GM21515 (cell line): ENCODE measurements at regions not wholly inside any gene's neighbourhood (a gene's known extent, or its start where the extent isn't known, plus 50 kb on each side); places are given as distances from the start of the nearest gene placed in this dataset.

Source experiments
- ATAC-seq: cut with Tn5 transposase; IDR thresholded peaks from one replicate; pipeline ENCODE4 v1.9.1; 2021; ENCODE audit not compliant: unreplicated experiment

DNA sequence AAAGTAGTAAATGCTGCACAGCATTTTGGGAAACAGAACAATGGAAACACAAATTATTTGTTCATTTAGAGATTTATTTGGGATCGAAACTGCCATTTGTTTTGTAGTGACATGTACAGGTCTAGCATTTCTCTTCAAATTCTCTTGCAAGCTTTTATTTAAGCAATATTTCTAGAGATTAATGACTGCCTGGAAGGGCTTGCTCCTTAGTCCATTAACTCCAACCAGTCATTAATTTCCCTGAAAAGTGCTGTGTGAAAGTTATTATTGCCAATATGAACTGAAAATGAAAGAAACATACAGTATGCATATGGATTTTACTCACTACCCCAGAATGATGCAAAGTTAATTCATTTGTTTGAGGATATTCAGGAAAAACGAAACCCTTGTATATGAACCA lies 1349.6 kb upstream of the FLRT2 start:
- no peak for ATAC-seq

DNA sequence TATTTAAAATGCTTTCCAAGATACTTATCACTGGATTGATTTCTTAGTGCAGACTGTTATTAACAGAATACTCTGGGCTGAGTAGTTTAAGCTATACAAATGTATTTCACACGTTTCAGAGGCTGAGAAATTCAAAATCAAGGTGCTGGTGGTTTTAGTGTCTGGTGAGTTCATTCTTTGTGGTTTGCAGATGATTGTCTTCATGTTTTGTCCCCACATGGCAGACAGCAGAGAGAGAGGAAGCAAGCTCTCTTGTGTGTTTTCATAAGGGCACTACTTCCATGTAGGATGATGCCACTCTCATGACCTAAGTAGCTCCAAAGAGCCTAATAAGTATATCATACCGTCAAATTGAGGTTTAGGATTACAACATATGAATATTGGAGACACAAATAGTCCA lies 1348.9 kb upstream of the FLRT2 start:
- no peak for ATAC-seq

DNA sequence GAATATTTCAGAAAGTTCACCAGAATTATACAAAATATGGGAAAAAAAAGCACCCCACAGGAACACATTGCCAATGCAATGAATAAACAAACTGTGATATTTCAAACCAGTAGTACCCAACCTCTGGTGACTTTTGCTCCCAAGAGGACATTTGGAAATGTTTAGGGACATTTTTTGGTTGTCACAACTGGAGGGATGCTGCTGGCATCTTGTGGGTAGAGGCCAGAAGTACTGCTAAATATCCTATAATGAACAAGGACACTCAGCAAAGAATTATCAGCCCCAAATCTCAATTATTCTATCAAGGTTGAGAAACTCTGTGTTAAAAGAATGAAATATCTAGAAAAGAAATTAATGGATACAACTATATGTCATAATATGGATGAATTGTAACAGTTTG lies 1334.4 kb upstream of the FLRT2 start:
- no peak for ATAC-seq

DNA sequence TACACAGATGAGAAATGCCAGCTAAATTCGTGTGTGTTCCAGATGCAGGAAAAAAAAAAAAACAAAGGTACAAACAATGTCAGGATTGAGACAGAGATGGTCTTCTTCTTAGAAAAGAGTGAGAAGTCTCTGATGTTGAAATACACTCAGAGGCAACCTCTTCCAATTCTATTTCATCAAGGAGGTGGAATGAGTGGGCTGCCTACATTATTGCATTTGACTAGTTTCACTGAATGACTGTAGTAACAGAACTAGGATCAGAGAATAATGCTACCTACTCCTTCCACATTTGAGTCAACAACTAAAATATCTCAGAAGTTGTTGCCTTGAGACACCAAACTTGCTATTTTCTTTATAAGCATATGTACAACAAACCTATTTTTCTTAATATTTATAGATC lies 1332.2 kb upstream of the FLRT2 start:
- no peak for ATAC-seq

DNA sequence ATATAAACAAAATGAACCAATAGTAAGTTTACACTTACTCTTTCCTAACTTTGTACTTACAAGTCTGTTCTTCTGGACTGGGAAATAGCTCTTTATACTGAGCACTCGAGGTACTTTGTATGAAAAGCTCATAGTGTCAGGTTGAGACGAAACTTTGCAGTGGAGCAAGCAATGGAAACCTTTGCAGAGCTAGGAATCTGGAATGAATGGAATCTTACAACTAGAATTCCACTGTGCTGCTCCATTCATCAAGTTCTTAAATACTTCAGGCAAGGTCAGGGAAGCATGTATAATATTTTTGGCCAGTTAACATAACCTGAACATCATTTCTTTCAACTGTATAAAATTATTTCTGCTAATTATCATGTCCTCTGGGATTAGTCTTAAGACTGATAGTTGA lies 1327.5 kb upstream of the FLRT2 start:
- ATAC-seq, result no peak

DNA sequence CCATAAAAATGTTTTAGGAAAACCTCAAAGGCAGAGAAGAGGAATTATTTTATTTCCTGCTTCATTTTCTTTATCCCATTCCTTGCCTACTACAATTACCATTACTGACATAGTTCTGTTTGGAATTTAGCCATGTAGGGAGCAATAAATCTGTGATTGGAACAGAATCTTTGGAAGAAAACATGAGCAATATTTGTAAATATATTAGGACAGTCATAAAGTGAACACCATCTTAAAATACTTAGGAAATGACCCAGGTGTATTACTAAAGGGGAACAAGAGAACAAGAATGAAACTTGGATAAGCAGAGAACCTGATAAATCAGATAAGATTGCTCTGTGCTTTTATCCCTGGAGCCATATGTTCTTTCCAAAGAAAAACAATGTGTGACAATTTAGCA lies 1326.0 kb upstream of the FLRT2 start:
- no peak for ATAC-seq

DNA sequence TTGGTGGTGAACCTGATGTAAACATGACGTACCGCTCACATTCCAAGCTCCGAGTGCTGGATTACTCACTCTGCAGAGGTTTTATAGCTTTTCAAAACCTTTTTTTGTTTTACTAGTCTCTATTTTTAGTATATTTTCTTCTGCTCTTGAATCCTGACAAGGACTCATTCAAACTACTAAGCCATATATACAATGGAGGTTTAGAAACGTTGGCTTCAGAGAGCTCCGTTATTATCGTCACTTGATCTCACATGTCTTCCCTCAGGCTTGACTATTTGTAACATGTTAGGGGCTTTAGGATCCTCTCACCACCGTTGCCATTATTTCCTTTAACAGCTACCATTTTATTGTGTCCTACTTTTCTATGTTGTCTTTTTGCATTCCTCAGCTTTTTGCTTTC lies 1321.5 kb upstream of the FLRT2 start:
- ATAC-seq, result no peak

DNA sequence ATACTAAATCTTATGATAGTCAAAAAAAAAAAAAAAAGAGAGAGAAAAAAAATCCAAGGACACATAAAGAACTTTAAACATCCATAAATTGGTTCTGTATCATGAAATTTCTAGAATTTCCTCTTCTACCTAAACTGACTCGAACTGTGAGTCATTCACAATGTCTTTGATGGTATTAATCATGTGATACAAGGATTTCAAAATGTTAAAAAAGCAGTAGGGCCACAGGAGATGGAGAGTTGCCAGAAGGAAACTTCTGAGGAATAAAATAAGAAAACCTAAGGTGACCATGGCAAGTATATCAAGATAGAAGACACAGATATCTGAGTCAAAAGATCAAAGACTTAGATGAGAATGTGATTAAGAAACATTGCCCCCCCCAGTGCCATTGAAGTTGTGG lies 1320.9 kb upstream of the FLRT2 start:
- no peak for ATAC-seq

DNA sequence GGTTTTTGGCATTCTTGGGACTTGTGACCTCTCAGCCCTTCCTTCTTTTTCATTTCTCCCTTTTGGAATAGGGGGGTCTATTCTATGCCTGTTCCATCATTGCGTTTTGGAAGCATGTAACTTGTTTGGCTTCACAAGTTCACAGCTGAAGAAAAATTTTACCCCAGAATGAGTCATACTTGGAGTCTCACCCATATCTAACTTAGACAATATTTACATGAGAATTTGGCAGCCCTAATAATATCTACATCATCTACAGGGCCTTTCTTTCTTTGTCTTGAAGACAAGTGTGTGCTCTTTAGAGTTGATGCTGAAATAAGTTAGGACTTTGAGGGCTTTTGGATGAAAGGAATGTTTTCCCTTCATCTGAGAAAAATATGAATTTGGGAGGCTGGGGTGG lies 1312.9 kb upstream of the FLRT2 start:
- no peak for ATAC-seq

DNA sequence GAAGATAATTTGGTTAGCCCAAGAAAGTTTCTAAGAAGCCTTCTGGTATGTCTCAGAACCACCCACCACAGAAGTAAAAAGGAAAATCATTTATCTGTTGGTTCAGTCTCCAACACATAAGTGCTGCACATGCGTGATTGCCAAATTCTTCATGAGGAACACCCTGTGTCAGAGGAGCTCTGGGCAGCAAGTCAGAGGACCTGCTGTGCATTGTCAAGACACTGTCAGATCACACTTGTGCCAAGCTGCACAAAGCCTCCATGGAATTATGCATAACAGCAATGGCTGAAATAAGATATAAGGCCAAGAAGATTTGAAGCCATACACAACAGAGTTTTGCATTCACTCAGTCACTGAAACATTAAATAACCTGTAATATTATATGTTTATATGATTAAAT lies 1304.7 kb upstream of the FLRT2 start:
- no peak for ATAC-seq

DNA sequence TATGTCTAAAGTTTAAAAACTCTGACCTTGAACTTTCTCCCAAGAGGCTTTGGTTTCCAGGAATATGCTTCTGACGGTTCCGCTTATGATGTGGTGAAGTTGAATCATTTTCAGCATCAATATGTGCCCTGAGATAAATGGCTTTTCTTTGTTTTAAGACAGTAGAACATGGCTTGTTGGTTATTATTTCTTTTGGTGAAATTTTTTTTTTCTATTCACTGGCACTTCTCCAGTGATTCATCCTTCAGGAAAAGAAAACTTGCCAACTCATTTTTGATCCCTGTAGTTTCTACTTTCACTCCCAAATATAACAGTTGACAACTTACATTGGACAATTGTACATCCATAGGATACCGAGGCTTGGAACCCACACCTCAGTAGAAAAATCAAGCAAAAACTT lies 1301.2 kb upstream of the FLRT2 start:
- no peak for ATAC-seq

DNA sequence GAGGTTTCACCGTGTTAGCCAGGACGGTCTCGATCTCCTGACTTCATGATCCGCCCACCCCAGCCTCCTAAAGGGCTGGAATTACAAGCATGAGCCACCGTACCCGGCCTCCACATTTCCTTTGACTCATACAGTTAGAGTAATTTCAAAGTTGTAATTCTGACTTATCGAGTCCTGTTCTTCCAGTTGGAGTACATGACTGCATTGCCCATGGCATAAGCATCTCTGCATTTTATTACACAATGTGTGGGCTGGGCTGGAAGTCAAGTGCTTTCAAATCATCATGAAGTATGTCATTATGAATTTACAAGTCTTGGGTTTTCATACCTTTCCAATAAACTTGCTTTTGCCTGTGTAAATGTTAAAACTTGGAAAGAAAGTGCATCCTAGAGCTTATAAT lies 1295.7 kb upstream of the FLRT2 start:
- no peak for ATAC-seq

DNA sequence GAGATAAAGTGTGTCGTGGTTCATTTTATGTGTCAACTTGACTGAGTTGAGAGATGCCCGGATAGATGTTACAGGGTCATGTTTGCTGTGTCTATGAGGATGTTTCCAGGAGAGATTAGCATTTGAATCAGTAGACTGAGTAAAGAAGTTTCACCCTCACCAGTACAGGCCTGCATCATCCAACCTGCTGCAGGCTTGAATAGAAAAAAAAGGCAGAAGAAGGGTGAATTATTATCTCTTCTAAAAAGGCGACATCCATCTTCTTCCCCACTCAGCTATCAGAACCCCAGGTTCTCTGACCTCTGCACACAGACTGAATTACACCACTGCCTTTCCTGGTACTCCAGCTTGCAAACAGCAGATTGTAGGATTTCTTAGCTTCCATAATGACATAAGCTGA lies 1293.7 kb upstream of the FLRT2 start:
- no peak for ATAC-seq

DNA sequence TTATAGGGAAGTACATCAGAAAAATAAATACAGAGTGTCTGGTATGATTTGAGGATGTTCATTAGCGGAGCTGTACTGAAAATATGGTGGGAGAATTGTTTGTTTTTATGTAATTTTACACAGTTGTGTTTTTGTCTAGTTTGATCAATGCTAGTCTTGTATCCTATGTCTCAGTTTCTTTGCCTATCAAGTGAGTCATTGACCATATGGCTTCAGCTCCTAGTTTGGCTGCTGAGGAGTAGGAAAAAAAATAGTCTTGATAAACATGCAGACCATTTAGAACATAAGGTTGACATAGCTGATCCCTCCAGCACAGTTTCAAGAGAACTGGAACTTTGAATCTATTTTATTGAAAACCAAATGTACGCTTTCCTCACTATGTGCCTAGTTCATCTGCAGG lies 1292.1 kb upstream of the FLRT2 start:
- ATAC-seq, result no peak

DNA sequence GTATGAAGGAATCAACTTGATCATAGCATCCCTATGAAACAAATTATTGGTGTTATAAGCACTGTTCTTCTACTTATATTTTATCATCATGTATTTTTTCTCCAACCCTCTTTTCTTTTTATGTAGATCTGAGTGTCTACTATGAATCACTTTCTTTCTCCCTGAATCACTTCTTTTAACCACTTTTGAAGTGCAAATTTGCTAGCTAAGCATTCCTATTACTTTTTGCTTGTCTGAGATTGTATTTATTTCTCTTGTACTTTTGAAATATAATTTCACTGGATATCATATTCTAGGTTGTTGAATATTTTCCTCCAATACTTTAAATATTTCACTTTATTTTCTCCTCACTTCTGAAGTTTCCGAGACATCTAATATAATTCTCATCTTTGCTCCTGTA lies 1282.3 kb upstream of the FLRT2 start:
- no peak for ATAC-seq

DNA sequence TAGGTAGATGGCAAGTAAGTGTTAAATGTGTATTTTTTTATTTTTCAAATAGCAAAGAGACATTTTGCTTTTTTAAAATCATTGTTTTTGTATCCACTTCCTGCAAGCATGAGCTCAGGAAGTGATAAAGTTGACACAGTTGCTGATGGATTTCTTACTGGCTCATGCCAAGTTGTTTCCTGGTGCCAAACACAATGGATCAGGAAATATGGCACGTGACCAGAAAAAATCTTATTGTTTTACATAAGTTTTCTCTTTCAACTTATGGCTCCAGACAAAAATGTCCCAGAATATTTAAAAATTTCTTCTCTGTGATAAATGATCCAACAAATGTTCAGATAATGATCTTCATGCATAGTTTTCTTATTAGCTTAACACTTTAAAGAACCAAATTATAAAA lies 1279.1 kb upstream of the FLRT2 start:
- ATAC-seq, result no peak

DNA sequence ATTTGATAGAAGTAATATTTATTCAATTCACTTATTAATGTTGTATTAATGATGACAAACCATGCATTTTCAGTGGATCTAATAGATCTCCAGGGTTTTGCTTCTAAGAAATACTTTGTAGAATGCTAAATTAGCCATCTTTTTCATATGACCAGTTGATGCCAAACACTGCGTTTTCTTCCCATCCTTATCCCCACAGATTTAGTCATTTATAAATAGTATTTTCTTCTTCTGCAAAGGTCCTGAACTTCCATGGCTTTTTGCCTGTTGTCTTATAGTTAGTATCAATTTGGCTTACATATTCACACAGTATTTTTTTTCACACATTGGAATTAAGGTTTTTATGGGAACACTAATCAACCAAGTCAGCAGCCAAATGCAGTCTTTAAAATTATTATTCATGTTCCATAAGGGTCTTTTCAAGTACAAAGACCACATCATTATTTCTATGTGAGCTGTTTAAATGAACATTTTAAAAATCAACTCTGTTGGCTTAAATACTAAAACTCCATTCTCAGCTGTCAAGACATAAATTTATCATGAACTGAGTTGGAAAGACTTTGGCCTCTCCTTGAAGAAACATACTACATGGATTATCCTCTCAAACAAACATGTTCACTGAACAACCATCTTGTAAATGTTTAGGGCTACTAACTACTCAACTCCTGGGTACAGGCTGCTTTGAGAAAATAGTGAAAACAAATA lies 1278.4 kb upstream of the FLRT2 start:
- ATAC-seq, result no peak

DNA sequence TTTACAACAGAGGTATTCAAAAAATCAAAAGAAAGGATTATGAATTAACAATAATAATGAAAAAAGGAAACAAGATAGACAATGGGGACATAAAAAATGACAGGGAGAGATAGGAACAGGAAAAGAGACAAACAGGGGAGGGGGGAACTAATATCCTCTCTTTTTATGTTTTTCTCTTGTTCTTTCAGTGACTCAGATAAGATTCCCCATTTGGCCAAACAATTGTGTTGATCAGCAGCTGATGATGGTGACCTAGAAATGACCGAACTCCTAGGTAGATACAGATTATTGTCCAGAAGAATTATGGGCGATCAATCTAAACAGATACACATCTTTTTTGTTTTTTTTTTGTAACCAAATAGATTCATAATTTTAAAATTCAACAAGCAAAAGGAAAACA lies 1277.2 kb upstream of the FLRT2 start:
- no peak for ATAC-seq

DNA sequence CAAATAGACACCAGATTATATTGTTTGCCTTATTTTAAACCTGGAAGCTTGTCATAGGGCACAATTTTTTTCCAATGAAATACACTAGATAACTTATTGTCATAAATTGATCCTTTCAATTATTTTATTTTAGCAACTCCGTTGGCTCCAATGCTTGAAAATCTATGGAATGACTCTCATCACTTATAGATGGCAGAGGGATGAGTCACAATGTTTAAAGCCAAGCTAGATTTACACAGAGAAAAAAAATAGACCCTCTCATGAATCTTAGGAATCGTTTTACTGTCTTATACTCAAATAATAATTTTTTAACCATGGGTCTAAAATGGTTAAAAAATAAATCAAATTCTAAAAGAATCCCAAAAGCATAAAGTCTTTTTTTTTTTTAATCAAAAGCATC lies 1276.6 kb upstream of the FLRT2 start:
- no peak for ATAC-seq

DNA sequence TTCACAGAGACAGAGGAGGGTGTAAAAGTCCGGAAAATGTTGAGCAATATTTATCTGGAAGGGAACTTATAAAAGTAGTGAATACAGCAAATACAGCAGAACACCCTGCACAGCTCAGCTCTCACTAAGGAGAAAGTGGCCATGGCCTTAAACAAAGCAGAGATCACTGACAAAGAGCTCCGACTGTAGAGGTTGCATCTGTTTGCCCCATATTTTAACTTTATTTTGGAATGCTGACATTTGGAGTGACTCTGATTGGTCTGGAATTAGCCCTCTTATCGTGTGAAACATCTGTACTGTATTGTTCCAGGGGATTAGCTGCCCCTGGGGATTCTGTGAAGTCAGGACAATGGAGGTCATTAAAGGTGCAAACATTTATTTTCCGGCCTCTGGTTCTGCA lies 1275.7 kb upstream of the FLRT2 start:
- ATAC-seq, result no peak

DNA sequence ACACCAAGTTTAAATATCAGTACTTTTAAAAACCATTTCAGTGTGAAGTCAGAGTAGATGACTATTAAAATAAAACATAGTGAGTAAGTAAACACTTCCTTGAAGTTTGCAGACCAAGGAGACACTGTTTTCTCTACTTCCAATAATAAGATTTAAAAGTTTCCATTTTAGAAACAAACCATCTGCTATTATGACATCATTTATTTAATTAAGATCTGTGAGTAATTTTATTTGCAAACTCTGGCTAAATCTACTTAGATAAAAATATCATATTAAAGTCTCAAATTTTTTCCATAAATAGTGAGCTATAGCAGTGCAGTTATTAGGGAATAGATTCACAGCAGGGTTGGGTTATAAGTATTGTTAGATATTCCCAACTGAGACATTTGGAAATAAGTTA lies 1267.0 kb upstream of the FLRT2 start:
- no peak for ATAC-seq

DNA sequence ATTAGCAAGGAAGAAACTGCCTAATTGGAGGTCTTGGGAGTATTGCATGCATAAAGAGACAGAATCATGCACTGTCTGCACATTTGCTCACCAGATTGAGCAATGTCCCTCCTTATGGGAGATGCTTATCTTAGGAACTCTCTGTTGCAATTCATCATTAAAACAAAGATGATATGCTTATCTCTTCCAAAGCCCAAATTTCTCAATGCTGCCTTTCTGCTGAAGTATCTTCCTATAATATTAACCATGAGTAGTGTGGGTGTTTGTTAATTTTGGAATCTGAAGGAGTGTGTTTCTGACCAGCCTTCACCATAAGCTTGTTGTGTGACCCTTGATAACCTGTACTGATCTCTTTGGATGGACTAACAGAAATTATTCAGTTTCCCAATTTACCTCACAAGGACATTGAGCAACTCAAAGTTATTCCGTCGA lies 1257.6 kb upstream of the FLRT2 start:
- ATAC-seq, result no peak

DNA sequence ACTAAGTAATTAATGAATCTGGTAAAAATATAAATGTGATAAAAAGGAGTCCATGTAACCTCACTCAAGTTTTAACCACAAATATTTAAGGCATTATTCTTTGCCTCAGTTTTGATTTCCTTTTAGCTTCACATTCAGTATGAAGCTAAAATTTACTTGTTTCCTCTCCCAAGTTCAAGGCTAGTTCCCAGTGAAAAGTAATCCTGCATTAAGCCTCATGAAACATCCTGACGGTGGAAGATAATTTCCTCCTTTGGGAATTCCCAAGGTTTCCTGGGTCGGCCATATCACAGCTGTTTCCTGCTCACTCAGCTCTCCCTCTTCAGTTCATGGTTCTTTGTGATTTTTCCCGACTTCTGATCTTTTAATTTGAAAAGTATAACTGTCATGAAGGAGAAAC lies 1256.8 kb upstream of the FLRT2 start:
- no peak for ATAC-seq

DNA sequence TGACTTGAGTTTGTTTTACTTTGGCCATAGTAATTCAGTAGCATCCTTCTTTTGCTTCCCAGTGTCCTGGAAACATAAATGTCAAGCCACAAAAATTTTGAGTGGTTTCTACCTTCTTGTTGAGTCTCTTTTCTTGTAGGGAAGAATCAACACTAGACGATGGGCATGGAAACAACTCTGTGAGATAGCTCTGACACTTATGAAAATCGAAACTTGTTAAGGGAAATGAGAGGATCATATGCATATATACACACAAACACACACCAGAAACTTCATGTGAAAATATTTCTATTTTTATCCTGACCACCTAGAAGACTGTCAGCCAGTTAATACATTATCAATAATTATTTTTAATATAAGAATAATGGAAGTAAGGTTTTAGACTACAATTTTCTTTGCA lies 1247.3 kb upstream of the FLRT2 start:
- ATAC-seq, result no peak
